ENCODE measurements at regions not wholly inside any gene's neighbourhood (a gene's known extent, or its start where the extent isn't known, plus 50 kb on each side); places are given as distances from the start of the nearest gene placed in this dataset.

DNA sequence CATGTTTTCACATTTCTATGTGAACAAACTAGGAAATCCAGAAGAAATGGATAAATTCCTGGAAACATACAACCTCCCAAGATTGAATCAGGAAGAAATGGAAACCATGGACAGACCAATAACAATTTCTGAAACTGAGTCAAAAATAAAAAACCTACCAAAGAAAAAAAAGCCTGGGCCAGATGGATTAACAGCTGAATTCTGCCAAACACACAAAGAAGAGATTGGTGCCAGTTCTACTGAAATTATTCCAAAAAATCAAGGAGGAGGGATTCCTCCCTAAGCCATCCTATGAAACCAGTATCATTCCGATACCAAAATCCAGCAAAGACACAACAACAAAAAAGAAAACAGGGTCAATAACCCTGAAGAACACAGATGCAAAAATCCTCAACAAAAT, 166.9 kb upstream of the FBXL7 start:
- TF ChIP-seq, protein P1, sequence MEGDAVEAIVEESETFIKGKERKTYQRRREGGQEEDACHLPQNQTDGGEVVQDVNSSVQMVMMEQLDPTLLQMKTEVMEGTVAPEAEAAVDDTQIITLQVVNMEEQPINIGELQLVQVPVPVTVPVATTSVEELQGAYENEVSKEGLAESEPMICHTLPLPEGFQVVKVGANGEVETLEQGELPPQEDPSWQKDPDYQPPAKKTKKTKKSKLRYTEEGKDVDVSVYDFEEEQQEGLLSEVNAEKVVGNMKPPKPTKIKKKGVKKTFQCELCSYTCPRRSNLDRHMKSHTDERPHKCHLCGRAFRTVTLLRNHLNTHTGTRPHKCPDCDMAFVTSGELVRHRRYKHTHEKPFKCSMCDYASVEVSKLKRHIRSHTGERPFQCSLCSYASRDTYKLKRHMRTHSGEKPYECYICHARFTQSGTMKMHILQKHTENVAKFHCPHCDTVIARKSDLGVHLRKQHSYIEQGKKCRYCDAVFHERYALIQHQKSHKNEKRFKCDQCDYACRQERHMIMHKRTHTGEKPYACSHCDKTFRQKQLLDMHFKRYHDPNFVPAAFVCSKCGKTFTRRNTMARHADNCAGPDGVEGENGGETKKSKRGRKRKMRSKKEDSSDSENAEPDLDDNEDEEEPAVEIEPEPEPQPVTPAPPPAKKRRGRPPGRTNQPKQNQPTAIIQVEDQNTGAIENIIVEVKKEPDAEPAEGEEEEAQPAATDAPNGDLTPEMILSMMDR (IDR thresholded peaks at IDR 0.05; ENCODE audit: poor library complexity) = no peak
- TF ChIP-seq EZH2 (IDR thresholded peaks at IDR 0.05; ENCODE audit: borderline replicate concordance) = no peak
